ENCODE measurements at regions not wholly inside any gene's neighbourhood (a gene's known extent, or its start where the extent isn't known, plus 50 kb on each side); places are given as distances from the start of the nearest gene placed in this dataset.

DNA sequence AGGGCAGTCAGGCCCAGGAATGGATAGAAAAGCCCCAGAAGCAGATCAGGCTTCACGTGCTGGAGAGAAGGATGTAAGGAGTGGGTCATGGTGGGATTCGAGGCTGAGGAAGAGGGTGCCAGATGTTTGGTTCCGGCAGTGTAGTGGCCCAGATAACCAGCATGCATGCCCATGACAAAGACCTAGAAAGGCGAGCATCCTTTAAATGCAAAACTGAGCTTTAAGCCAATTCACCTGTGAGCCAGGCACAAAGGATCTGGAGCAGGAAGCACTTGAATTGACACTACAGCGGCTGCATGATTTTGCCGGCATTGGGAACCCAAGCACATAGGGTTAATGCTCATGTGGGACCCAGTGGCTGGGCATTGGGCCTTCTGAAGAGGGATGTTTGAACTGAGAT is 185.5 kb downstream of the TRIM29 start:
- no peak for DNase-seq (ENCODE audit: extremely low read depth, low read depth)
- no peak for TF ChIP-seq CTCF (IDR thresholded peaks at IDR 0.05; ENCODE audit: low read depth, low read length, missing control alignments)
- no peak overlapping the region for H3K4me3 ChIP-seq (replicated peaks; ENCODE audit: low read depth, low read length)

GRCh38 chr11:119943298-119943655 is 194.6 kb downstream of the TRIM29 start:
- DNase-seq (ENCODE audit: extremely low read depth, low read depth), result no peak
- no peak overlapping the region for H3K4me3 ChIP-seq (replicated peaks; ENCODE audit: low read depth, low read length)
- TF ChIP-seq CTCF (IDR thresholded peaks at IDR 0.05; ENCODE audit: low read depth, low read length, missing control alignments), result no peak

DNA sequence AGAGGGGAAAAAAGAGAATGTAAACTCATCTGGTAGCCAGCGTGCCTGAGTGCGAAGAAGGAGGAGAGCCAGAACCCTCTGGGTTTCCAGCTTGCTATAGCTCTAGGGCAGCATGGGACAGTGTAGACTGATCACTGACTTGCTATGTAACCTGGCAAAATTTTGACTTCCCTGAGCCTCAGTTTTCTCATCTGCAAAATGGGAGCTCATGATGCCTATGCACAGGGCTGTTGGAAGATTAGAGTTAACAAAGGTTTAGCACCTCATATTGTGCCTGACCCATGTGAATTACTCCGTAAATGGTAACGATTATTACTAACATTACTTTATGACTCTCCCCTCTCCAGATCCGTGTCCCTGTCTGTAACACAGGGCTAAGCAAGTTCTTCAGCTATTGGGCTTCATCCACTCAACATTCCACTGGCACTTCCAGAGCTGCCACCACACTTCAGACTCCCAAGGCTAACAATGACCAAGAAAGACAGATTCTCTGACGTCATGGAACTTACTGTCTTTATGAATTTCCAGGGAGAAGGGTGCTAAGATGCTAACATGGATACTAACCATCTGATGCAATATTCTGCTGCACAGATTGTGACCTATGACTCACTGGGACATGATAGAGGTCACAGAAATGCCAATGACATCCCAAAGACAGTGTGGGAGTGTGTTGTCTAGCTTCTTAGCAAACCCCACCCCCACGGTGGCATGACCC is 195.2 kb downstream of the TRIM29 start:
- DNase-seq (ENCODE audit: extremely low read depth, low read depth), result no peak

DNA sequence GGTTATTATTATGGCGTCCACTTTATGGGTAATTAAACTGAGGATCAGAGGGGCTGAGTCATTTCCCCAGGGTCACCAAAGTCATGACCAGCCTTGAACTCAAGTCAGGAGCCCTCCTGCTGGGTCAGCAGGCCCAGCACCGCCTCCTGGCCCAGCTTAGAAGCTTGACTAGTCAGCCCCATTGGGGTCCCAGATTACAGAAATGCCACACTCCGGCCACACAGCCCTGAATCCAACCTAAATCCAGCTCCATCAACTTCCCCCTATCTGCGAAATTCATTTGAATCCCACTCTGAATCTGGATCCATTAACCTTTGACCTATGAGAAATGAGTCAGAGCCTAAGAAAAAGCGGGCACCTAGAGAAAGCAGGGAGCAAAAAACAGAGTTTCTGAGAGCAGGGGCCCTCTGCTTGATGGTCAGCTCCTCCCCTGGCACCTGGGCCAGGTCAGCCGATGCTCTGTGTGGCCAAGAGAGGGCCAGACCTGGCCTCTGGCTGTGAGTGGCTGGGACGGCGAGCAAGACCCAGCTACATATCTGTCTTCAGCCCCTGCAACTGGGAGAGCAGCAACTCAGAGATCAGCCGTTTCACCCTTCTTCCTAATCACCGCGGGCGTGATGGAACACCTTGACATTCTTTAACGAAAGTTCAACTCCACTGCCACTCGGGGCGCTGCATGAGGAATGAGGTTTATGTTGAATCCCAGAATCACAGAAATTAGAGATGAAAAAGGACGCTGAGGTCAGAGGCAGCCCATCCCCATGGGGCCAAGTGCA is 196.1 kb downstream of the TRIM29 start:
- no peak for DNase-seq (ENCODE audit: extremely low read depth, low read depth)
- no peak overlapping the region for H3K4me3 ChIP-seq (replicated peaks; ENCODE audit: low read depth, low read length)
- TF ChIP-seq CTCF (IDR thresholded peaks at IDR 0.05; ENCODE audit: low read depth, low read length, missing control alignments), result no peak

More for the DNA sequence above, 195.2 kb downstream of the TRIM29 start:
- TF ChIP-seq CTCF (IDR thresholded peaks at IDR 0.05; ENCODE audit: low read depth, low read length, missing control alignments), result no peak
- H3K4me3 ChIP-seq (replicated peaks; ENCODE audit: low read depth, low read length), result no peak overlapping the region

GRCh38 chr11:119941171-119941570 is 196.7 kb downstream of the TRIM29 start:
- no peak for DNase-seq (ENCODE audit: extremely low read depth, low read depth)
- TF ChIP-seq CTCF (IDR thresholded peaks at IDR 0.05; ENCODE audit: low read depth, low read length, missing control alignments), result no peak
- no peak overlapping the region for H3K4me3 ChIP-seq (replicated peaks; ENCODE audit: low read depth, low read length)

GRCh38 chr11:119940401-119940976 is 197.4 kb downstream of the TRIM29 start:
- no peak overlapping the region for H3K4me3 ChIP-seq (replicated peaks; ENCODE audit: low read depth, low read length)
- no peak for TF ChIP-seq CTCF (IDR thresholded peaks at IDR 0.05; ENCODE audit: low read depth, low read length, missing control alignments)
- DNase-seq (ENCODE audit: extremely low read depth, low read depth), result no peak

Measured in HFF-Myc (cell line).